Ishikawa (cell line): ENCODE measurements at regions not wholly inside any gene's neighbourhood (a gene's known extent, or its start where the extent isn't known, plus 50 kb on each side); places are given as distances from the start of the nearest gene placed in this dataset.

Experiments
- CEBPB ChIP-seq: IDR thresholded peaks from 2 replicates; pipeline ENCODE4 v1.6.1; 2012
- CREB1 ChIP-seq: IDR thresholded peaks from 2 replicates; pipeline ENCODE4 v1.6.1; 2012; ENCODE audit warnings: low read depth
- EGR1 ChIP-seq: IDR thresholded peaks from 2 replicates; pipeline ENCODE4 v1.6.1; 2012
- EP300 ChIP-seq: IDR thresholded peaks from 2 replicates; pipeline ENCODE4 v1.6.1; 2012; ENCODE audit warnings: borderline replicate concordance
- FOXM1 ChIP-seq: IDR thresholded peaks from 2 replicates; pipeline ENCODE4 v1.6.1; 2012; ENCODE audit warnings: low read depth, borderline replicate concordance
- MAX ChIP-seq: IDR thresholded peaks from 2 replicates; pipeline ENCODE4 v1.6.1; 2012
- NFIC ChIP-seq: IDR thresholded peaks from 2 replicates; pipeline ENCODE4 v1.6.1; 2012
- RAD21 ChIP-seq: IDR thresholded peaks from 2 replicates; pipeline ENCODE4 v1.6.1; 2012; ENCODE audit warnings: low read depth
- REST ChIP-seq: IDR thresholded peaks from 2 replicates; pipeline ENCODE4 v1.6.1; 2012; ENCODE audit warnings: low read depth, mild to moderate bottlenecking
- TAF1 ChIP-seq: IDR thresholded peaks from 2 replicates; pipeline ENCODE4 v1.6.1; 2012; ENCODE audit warnings: low read depth, mild to moderate bottlenecking
- TCF12 ChIP-seq: IDR thresholded peaks from 2 replicates; pipeline ENCODE4 v1.6.1; 2012; ENCODE audit warnings: low read depth
- TEAD4 ChIP-seq: IDR thresholded peaks from 2 replicates; pipeline ENCODE4 v1.6.1; 2012
- USF1 ChIP-seq: IDR thresholded peaks from 2 replicates; pipeline ENCODE4 v1.6.1; 2012
- YY1 ChIP-seq: IDR thresholded peaks from 2 replicates; pipeline ENCODE4 v1.6.1; 2012; ENCODE audit warnings: low read depth
- ZBTB7A ChIP-seq: IDR thresholded peaks from 2 replicates; pipeline ENCODE4 v1.6.1; 2012; ENCODE audit warnings: low read depth

- no peak for TF ChIP-seq REST
- no peak for TF ChIP-seq ZBTB7A
- TF ChIP-seq NFIC: no peak
- no peak for TF ChIP-seq MAX
- no peak for TF ChIP-seq FOXM1
- no peak for TF ChIP-seq USF1
- TF ChIP-seq EP300: no peak
- TF ChIP-seq EGR1: no peak
- TF ChIP-seq TEAD4: no peak
- TF ChIP-seq CEBPB: no peak
- no peak for TF ChIP-seq TAF1
Observed at GRCh38 chr2:39487398-39488250, 50.5 kb upstream of the MAP4K3 start.

GRCh38 chr2:39488450-39488849 lies 51.4 kb upstream of the MAP4K3 start:
- TF ChIP-seq TEAD4 (no peak), ZBTB7A (no peak), NFIC (no peak), EP300 (no peak), YY1 (no peak), MAX (no peak), FOXM1 (no peak), REST (no peak), EGR1 (no peak), TAF1 (no peak), RAD21 (no peak), USF1 (no peak), TCF12 (no peak), CREB1 (no peak), CEBPB (no peak)

- TF ChIP-seq TCF12: no peak
- TF ChIP-seq MAX: no peak
- no peak for TF ChIP-seq CEBPB
- TF ChIP-seq FOXM1: no peak
- no peak for TF ChIP-seq EP300
- no peak for TF ChIP-seq EGR1
- no peak for TF ChIP-seq YY1
- TF ChIP-seq REST: no peak
- TF ChIP-seq CREB1: no peak
- TF ChIP-seq TEAD4: no peak
- no peak for TF ChIP-seq ZBTB7A
- no peak for TF ChIP-seq NFIC
- no peak for TF ChIP-seq USF1
- TF ChIP-seq RAD21: no peak
Observed at GRCh38 chr2:39490586-39490985, 53.5 kb upstream of the MAP4K3 start.
